SK-N-SH (cell line): ENCODE measurements at regions not wholly inside any gene's neighbourhood (a gene's known extent, or its start where the extent isn't known, plus 50 kb on each side); places are given as distances from the start of the nearest gene placed in this dataset.

Experiments
- CTCF ChIA-PET: fragments of 300-600, 350-600 bp; formaldehyde crosslinking; extraction: SDS; loops from one replicate; lab custom pipeline; 2021; lab: Yijun Ruan, JAX
- POLR2A ChIA-PET: fragments of 350-600 bp; sonication (Branson Sonifier 250); formaldehyde crosslinking; extraction: SDS; loops from one replicate; lab custom pipeline; 2020; ENCODE audit warnings: antibody characterized with exemption, inconsistent platforms; lab: Yijun Ruan, JAX
- DNase-seq: peaks from one replicate; pipeline ENCODE4 v3.0.0; 2012
- H2AFZ ChIP-seq: fragments of 200-600 bp; sonication (generic); 2 replicates; pipeline ENCODE4 v1.8.1; 2016; ENCODE audit warnings: antibody characterized with exemption, mild to moderate bottlenecking, low read depth
- H3F3A ChIP-seq: fragments of 200-600 bp; sonication (generic); replicated peaks from 2 replicates; pipeline ENCODE3; 2016; ENCODE audit warnings: antibody characterized with exemption, mild to moderate bottlenecking; ENCODE audit not compliant: insufficient read depth
- H3K27ac ChIP-seq, 2 experiments: fragments of 200-500 bp in 1 of 2; fragments of 200-600 bp in 1 of 2; sonication (Bioruptor generic) in 1 of 2; sonication (generic), shearing (Covaris generic) in 1 of 2; 2 replicates each; pipeline versions ENCODE4 v1.5.1 to v1.6.1; 2014 to 2016; ENCODE audit warnings: low read depth in 2 of 2, inconsistent platforms in 1 of 2, low read length in 1 of 2, mild to moderate bottlenecking in 1 of 2, mixed read lengths in 1 of 2
- H3K27me3 ChIP-seq: fragments of 200-600 bp; sonication (generic), shearing (Covaris generic); 2 replicates; pipeline ENCODE4 v1.6.1; 2016; ENCODE audit warnings: mixed run types; ENCODE audit not compliant: insufficient read depth
- H3K36me3 ChIP-seq, 2 experiments: fragments of 200-500 bp in 1 of 2; fragments of 200-600 bp in 1 of 2; sonication (Bioruptor generic) in 1 of 2; sonication (generic) in 1 of 2; replicated peaks in 1 of 2; 2 replicates each; pipeline versions ENCODE3 to v1.5.1; 2014 to 2016; ENCODE audit warnings: low read length in 1 of 2, mild to moderate bottlenecking in 1 of 2; ENCODE audit not compliant: insufficient read depth in 2 of 2, control insufficient read depth in 1 of 2
- H3K4me1 ChIP-seq, 2 experiments: fragments of 200-500 bp in 1 of 2; fragments of 200-600 bp in 1 of 2; sonication (Bioruptor generic) in 1 of 2; sonication (generic), shearing (Covaris generic) in 1 of 2; 2 replicates each; pipeline versions ENCODE4 v1.5.1 to v1.6.1; 2014 to 2016; ENCODE audit warnings: low read depth in 1 of 2, low read length in 1 of 2, mixed run types in 1 of 2; ENCODE audit not compliant: insufficient read depth in 2 of 2, control insufficient read depth in 1 of 2
- H3K4me2 ChIP-seq: fragments of 200-600 bp; sonication (generic), shearing (Covaris generic); 2 replicates; pipeline ENCODE4 v1.6.1; 2017; ENCODE audit warnings: mixed run types
- H3K4me3 ChIP-seq, 2 experiments: fragments of 200-500 bp in 1 of 2; fragments of 200-600 bp in 1 of 2; sonication (Bioruptor generic) in 1 of 2; sonication (generic), shearing (Covaris generic) in 1 of 2; 2 replicates each; pipeline versions ENCODE4 v1.5.1 to v1.8.1; 2014 to 2016; ENCODE audit warnings: low read depth in 2 of 2, inconsistent platforms in 1 of 2, low read length in 1 of 2, mild to moderate bottlenecking in 1 of 2, mixed read lengths in 1 of 2, moderate library complexity in 1 of 2
- H3K79me2 ChIP-seq: fragments of 200-600 bp; sonication (generic); 2 replicates; pipeline ENCODE4 v1.8.1; 2017; ENCODE audit warnings: mild to moderate bottlenecking; ENCODE audit not compliant: insufficient read depth
- H3K9ac ChIP-seq: fragments of 200-600 bp; sonication (generic); 2 replicates; pipeline ENCODE4 v1.6.1; 2017; ENCODE audit warnings: mixed run types
- H3K9me2 ChIP-seq: fragments of 200-600 bp; sonication (generic); 2 replicates; pipeline ENCODE4 v1.6.1; 2017; ENCODE audit warnings: mixed run types
- H3K9me3 ChIP-seq: fragments of 200-600 bp; sonication (generic); 2 replicates; pipeline ENCODE4 v1.6.1; 2017; ENCODE audit warnings: mixed run types, mild to moderate bottlenecking, moderate library complexity
- H4K20me1 ChIP-seq: fragments of 200-600 bp; sonication (generic); 2 replicates; pipeline ENCODE4 v1.6.1; 2017; ENCODE audit warnings: mild to moderate bottlenecking, mixed run types; ENCODE audit not compliant: insufficient read depth
- EP300 ChIP-seq, 2 experiments: IDR thresholded peaks; 2 replicates each; pipeline versions ENCODE4 v1.4.0 to v1.6.1; 2012; ENCODE audit warnings: borderline replicate concordance in 1 of 2, low read depth in 1 of 2, low read length in 1 of 2
- EZH2phosphoT487 ChIP-seq: fragments of 200-600 bp; sonication (generic); IDR thresholded peaks from 2 replicates; pipeline ENCODE4 v1.6.1; 2017; ENCODE audit warnings: low read depth, mixed run types, mild to moderate bottlenecking, antibody characterized with exemption, moderate library complexity, borderline replicate concordance
- FOSL2 ChIP-seq: IDR thresholded peaks from 2 replicates; pipeline ENCODE4 v1.4.0; 2012; ENCODE audit warnings: low read depth, mild to moderate bottlenecking, moderate library complexity, borderline replicate concordance
- FOXM1 ChIP-seq: IDR thresholded peaks from 2 replicates; pipeline ENCODE4 v1.4.0; 2012; ENCODE audit warnings: low read depth, mild to moderate bottlenecking
- GATA2 ChIP-seq: sonication (generic); formaldehyde crosslinking; IDR thresholded peaks from 2 replicates; pipeline ENCODE4 v1.5.0; 2020; ENCODE audit warnings: mild to moderate bottlenecking, missing genetic modification reagents
- MXI1 ChIP-seq: IDR thresholded peaks from 2 replicates; pipeline ENCODE4 v1.6.1; 2012; ENCODE audit warnings: mild to moderate bottlenecking, low read depth, low read length, improper control_type of control experiment
- RCOR1 ChIP-seq: fragments of 150-350 bp; IDR thresholded peaks from 2 replicates; pipeline ENCODE4 v1.6.1; 2017; ENCODE audit warnings: antibody characterized with exemption, low read length
- SIN3A ChIP-seq: IDR thresholded peaks from 2 replicates; pipeline ENCODE4 v1.6.1; 2012; ENCODE audit warnings: low read depth, mild to moderate bottlenecking, low read length, moderate library complexity, borderline replicate concordance
- TAF1 ChIP-seq: IDR thresholded peaks from 2 replicates; pipeline ENCODE4 v1.6.1; 2012; ENCODE audit warnings: low read depth, mild to moderate bottlenecking, low read length, moderate library complexity, borderline replicate concordance
- TCF12 ChIP-seq: IDR thresholded peaks from 2 replicates; pipeline ENCODE4 v1.4.0; 2012
- YY1 ChIP-seq: IDR thresholded peaks from 2 replicates; pipeline ENCODE4 v1.4.0; 2012; ENCODE audit warnings: low read depth, mild to moderate bottlenecking
- WGBS: methylation state at CpG from one replicate; pipeline ENCODE4 v1.1.6; 2017; ENCODE audit warnings: low lambda C conversion rate; 5-methylcytosine and 5-hydroxymethylcytosine counted together
- TF ChIP-seq, protein P1 (sequence below): IDR thresholded peaks from 2 replicates; pipeline ENCODE4 v1.4.0; 2012; ENCODE audit warnings: low read depth
- TF ChIP-seq, protein P2 (sequence below): fragments of 150-350 bp; IDR thresholded peaks from 2 replicates; pipeline ENCODE4 v1.6.1; 2017; ENCODE audit warnings: antibody characterized with exemption, low read length, low read depth, borderline replicate concordance

DNA sequence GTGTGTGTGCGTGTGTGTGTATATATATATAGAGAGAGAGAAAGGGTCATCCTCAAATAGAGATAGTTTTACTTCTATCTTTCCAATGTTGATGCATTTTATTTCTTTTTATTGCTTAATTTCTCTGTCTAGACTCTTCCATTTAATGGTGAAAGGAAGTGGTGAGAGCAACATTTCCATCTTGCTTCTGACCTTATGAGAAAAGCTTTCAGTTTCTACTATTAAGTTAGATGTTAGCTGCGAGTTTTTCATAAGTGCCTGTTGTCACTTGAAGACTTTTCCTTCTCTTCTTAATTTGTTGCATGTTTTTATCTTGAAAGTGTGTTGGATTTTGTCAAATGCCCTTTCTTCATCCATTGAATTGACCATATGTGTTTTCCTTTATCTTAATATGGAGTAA, 304.4 kb upstream of the FAR2 start:
- ChIA-PET POLR2A (no interaction called here), CTCF (no interaction called here)
- 30% methylated on average over 2 of the region's 2 CpGs for WGBS

DNA sequence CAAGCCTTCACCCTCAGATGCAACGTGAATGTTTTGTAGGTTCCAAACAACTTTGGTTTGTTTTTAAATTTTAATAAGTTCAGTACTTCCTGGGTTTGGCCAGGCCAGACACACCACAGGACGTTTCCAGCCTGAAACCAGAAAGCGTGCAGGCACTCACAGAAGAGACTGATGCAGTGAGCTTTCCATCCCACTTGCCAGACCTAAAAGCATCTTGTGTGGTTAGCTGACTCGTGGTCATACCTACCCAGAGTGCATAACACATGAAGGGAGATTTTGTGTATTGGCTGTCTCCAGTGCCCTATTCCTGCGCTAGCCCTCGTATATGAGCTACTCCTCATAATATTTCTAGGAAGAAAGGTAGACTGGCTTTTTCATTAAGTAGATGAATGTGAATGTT, 297.3 kb upstream of the FAR2 start:
- H3K9me3 ChIP-seq, result no peaks in the 10 kb centered on the region
- H4K20me1 ChIP-seq, result no peaks in the 10 kb centered on the region
- no peaks in the 10 kb centered on the region for H3K36me3 ChIP-seq
- POLR2A ChIA-PET, result no interaction called here
- H3K27ac ChIP-seq, result no peak overlapping the region
- no peak for DNase-seq
- H3K79me2 ChIP-seq, result no peaks in the 10 kb centered on the region
- no peaks in the 10 kb centered on the region for H3F3A ChIP-seq
- H2AFZ ChIP-seq, result no peak overlapping the region
- no peaks in the 10 kb centered on the region for H3K9me2 ChIP-seq
- no peak overlapping the region for H3K4me2 ChIP-seq
- 63% methylated on average over 6 of the region's 6 CpGs for WGBS
- H3K9ac ChIP-seq, result no peak overlapping the region
- CTCF ChIA-PET, result interaction anchor here (0.7 kb wide), 1 partner anchor 21 kb away, joined by 3 read pairs; no protein-coding TSS in a partner anchor
- H3K4me1 ChIP-seq, result no peaks in the 10 kb centered on the region
- no peak overlapping the region for H3K4me3 ChIP-seq
- TF ChIP-seq, protein P1, sequence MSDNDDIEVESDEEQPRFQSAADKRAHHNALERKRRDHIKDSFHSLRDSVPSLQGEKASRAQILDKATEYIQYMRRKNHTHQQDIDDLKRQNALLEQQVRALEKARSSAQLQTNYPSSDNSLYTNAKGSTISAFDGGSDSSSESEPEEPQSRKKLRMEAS, result no peak
- no peak for TF ChIP-seq GATA2
- no peak for TF ChIP-seq EZH2phosphoT487
- TF ChIP-seq YY1, result no peak
- no peaks in the 10 kb centered on the region for H3K27me3 ChIP-seq

More for the DNA sequence above, 304.4 kb upstream of the FAR2 start:
- no peaks in the 10 kb centered on the region for H3K4me1 ChIP-seq
- H3K4me2 ChIP-seq, result no peak overlapping the region
- no peaks in the 10 kb centered on the region for H4K20me1 ChIP-seq
- H3K4me3 ChIP-seq, result no peak overlapping the region
- TF ChIP-seq FOSL2 (no peak), TAF1 (no peak), FOXM1 (no peak)
- no peak overlapping the region for H3K27ac ChIP-seq
- no peaks in the 10 kb centered on the region for H3K27me3 ChIP-seq
- no peaks in the 10 kb centered on the region for H3K79me2 ChIP-seq
- no peak for DNase-seq
- H3K36me3 ChIP-seq, result no peaks in the 10 kb centered on the region
- no peaks in the 10 kb centered on the region for H3K9me3 ChIP-seq
- H3F3A ChIP-seq, result no peaks in the 10 kb centered on the region
- H3K9ac ChIP-seq, result no peak overlapping the region
- H2AFZ ChIP-seq, result no peak overlapping the region
- H3K9me2 ChIP-seq, result no peaks in the 10 kb centered on the region

DNA sequence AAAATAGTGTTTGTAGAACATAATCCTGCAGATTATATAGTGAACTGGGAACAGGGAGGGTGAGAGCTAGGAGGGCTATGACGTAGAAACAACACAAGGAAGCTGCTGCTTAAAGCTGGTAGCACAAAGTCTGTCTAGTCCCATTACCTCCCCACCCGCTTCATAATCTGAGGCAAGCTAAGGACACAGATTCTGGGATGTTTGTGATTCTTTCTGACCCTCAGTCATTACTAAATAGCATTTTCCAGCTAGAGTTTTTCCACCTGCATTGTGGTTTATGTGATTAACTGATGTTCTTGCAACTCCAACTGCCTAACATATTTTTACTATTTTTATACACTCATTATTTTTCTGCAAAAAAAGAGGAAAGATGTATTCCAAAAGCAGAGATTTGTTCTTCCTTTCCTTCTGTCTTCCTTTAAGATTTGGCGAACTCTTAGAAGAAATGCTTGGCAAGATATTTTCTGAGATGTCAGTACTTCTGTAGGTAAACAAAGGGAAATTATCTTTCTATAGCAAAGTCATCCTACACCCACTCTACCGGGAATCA, 293.2 kb upstream of the FAR2 start:
- Histone ChIP-seq H4K20me1 (no peaks in the 10 kb centered on the region), H2AFZ (no peak overlapping the region), H3K27ac (peak overlapping the region in 1 of 2 experiments; percentile 25; a peak in 1 of 4 replicates), H3K4me3 (no peak overlapping the region)
- WGBS, result 57% methylated on average over 4 of the region's 4 CpGs
- no peak for DNase-seq
- no peak for TF ChIP-seq FOSL2
- TF ChIP-seq, protein P2, sequence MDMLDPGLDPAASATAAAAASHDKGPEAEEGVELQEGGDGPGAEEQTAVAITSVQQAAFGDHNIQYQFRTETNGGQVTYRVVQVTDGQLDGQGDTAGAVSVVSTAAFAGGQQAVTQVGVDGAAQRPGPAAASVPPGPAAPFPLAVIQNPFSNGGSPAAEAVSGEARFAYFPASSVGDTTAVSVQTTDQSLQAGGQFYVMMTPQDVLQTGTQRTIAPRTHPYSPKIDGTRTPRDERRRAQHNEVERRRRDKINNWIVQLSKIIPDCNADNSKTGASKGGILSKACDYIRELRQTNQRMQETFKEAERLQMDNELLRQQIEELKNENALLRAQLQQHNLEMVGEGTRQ, result no peak
- no peak for TF ChIP-seq SIN3A
- no peak for TF ChIP-seq TCF12
- no peak for TF ChIP-seq RCOR1
- no peak for TF ChIP-seq EP300 (IDR thresholded peaks at IDR 0.05; ENCODE audit: borderline replicate concordance in 1 of 2, low read depth in 1 of 2, low read length in 1 of 2)
- no peak for TF ChIP-seq MXI1
- TF ChIP-seq, all 33 proteins: peak for 0
- Histone ChIP-seq H3K4me2 (no peak overlapping the region), H3K9me3 (no peaks in the 10 kb centered on the region), H3F3A (no peaks in the 10 kb centered on the region), H3K9me2 (no peaks in the 10 kb centered on the region), H3K4me1 (no peaks in the 10 kb centered on the region; a peak in 1 of 4 replicates), H3K9ac (no peak overlapping the region), H3K36me3 (no peaks in the 10 kb centered on the region), H3K79me2 (no peaks in the 10 kb centered on the region), H3K27me3 (no peaks in the 10 kb centered on the region)
- POLR2A ChIA-PET, result no interaction called here
- CTCF ChIA-PET, result no interaction called here
